Erythroblast (primary cell): ENCODE measurements at regions not wholly inside any gene's neighbourhood (a gene's known extent, or its start where the extent isn't known, plus 50 kb on each side); places are given as distances from the start of the nearest gene placed in this dataset.

Source experiments
- GATA1 ChIP-seq: IDR thresholded peaks from 2 replicates; pipeline ENCODE4 v1.6.1; 2011; ENCODE audit warnings: low read depth, mild to moderate bottlenecking, control low read depth, low read length, moderate library complexity
- POLR2A ChIP-seq: IDR thresholded peaks from 2 replicates; pipeline ENCODE4 v1.6.1; 2011; ENCODE audit warnings: mild to moderate bottlenecking, low read length

DNA sequence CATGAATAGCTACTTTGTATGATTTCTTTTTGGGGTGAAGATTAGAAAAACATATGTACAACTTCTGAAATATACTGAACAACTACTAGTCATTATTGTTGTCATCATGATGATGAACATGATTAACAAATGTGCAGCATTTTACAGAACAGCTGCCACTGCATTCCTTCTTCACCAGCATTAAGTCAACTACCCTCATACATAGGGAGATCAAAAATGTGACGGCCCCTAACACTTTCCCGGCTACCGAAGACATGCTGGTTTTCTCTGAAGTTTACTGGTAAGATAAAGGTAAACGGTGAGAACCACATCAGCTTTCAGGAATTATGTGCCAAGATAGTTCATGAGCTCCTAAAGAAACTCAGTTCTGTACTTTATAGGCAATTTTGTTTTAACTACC, 121.0 kb upstream of the LRATD1 start:
- TF ChIP-seq POLR2A (no peak), GATA1 (no peak)
